GM10248 (cell line): ENCODE measurements at regions not wholly inside any gene's neighbourhood (a gene's known extent, or its start where the extent isn't known, plus 50 kb on each side); places are given as distances from the start of the nearest gene placed in this dataset.

ENCODE experiments used
- CTCF ChIA-PET: fragments of 300-600 bp; sonication (Branson Sonifier 250); formaldehyde crosslinking; extraction: SDS; loops from one replicate; lab custom pipeline; 2021; ENCODE audit warnings: antibody characterized with exemption; lab: Yijun Ruan, JAX
- POLR2A ChIA-PET: fragments of 350-650 bp; sonication (Branson Sonifier 250); formaldehyde crosslinking; extraction: SDS; loops from one replicate; lab custom pipeline; 2020; ENCODE audit warnings: antibody characterized with exemption; lab: Yijun Ruan, JAX
- DNase-seq: peaks from one replicate; pipeline ENCODE4 v3.0.0; 2012; ENCODE audit errors: extremely low spot score
- TF ChIP-seq, protein P1 (sequence below): IDR thresholded peaks from 2 replicates; pipeline ENCODE4 v1.5.1; 2012; ENCODE audit warnings: mild to moderate bottlenecking, low read depth; ENCODE audit errors: extremely low read depth, missing control alignments, control extremely low read depth

- TF ChIP-seq, protein P1, sequence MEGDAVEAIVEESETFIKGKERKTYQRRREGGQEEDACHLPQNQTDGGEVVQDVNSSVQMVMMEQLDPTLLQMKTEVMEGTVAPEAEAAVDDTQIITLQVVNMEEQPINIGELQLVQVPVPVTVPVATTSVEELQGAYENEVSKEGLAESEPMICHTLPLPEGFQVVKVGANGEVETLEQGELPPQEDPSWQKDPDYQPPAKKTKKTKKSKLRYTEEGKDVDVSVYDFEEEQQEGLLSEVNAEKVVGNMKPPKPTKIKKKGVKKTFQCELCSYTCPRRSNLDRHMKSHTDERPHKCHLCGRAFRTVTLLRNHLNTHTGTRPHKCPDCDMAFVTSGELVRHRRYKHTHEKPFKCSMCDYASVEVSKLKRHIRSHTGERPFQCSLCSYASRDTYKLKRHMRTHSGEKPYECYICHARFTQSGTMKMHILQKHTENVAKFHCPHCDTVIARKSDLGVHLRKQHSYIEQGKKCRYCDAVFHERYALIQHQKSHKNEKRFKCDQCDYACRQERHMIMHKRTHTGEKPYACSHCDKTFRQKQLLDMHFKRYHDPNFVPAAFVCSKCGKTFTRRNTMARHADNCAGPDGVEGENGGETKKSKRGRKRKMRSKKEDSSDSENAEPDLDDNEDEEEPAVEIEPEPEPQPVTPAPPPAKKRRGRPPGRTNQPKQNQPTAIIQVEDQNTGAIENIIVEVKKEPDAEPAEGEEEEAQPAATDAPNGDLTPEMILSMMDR: no peak
- POLR2A ChIA-PET: no interaction called here
- DNase-seq: no peak
- CTCF ChIA-PET: no interaction called here
Measured at GRCh38 chr11:127143251-127143650, 142.7 kb upstream of the KIRREL3 start.

DNA sequence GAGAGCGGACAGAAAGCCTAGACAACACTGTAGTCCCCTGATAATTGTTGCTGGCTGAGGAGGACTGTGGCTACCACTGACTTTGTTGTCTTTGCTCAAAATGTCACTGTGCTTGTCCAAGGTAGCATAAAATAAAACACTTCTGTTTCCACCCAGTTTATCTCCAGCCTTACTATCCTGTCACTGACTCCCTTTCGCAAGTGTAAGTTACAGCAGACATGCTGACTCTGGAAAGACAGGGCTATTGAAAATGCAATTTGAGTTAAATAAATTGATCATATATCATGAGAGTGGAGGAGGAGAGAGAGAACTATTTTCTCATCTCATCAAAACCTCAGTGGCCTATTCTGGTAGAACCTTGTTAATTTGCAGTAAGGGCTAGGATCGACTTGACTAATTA lies 138.0 kb upstream of the KIRREL3 start:
- TF ChIP-seq, protein P1: no peak
- ChIA-PET CTCF (interaction anchor here (1.2 kb wide), 1 partner anchor 11 kb away, joined by 3 read pairs; no protein-coding TSS in a partner anchor), POLR2A (no interaction called here)
- DNase-seq: no peak

DNA sequence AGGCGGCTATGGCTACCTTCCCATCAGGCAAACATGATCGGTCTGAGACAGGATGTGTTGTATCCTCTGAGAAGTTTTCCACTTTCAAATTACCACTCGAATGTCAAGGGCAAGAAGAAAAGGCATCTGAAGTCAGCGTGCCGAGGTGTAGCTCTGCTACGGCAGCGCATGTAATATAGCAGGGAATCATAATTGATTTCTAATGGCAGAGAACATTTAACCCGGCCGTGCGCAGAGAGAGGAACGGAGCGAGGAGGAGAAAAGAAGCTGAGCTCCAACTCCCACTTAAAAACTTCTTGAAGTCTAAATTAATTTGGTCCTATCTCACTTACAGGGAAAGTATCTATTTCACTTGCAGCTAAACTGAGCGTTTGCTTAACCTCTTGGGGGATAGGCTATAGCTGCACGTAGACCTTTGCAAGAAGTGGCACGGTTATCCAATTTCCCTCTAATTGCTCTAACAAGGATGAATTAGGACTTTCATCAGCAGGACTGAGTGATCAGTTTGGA lies 137.3 kb upstream of the KIRREL3 start:
- no peak for DNase-seq
- POLR2A ChIA-PET: no interaction called here
- TF ChIP-seq, protein P1: no peak
- CTCF ChIA-PET: interaction anchor here (1.2 kb wide), 1 partner anchor 11 kb away, joined by 3 read pairs; no protein-coding TSS in a partner anchor

- POLR2A ChIA-PET: no interaction called here
- CTCF ChIA-PET: no interaction called here
- TF ChIP-seq, protein P1: no peak
- no peak for DNase-seq
Measured at GRCh38 chr11:127136438-127136837, 135.9 kb upstream of the KIRREL3 start.

GRCh38 chr11:127135256-127135655 lies 134.7 kb upstream of the KIRREL3 start:
- TF ChIP-seq, protein P1: no peak
- ChIA-PET POLR2A (no interaction called here), CTCF (no interaction called here)
- DNase-seq: no peak

- POLR2A ChIA-PET: no interaction called here
- no peak for DNase-seq
- TF ChIP-seq, protein P1: no peak
- CTCF ChIA-PET: no interaction called here
Measured at GRCh38 chr11:127133061-127133460, 132.5 kb upstream of the KIRREL3 start.
